Thyroid gland (tissue), 4 donors: ENCODE measurements at regions not wholly inside any gene's neighbourhood (a gene's known extent, or its start where the extent isn't known, plus 50 kb on each side); places are given as distances from the start of the nearest gene placed in this dataset.
A peak's percentile ranks its signal among the peaks of the same experiment; 100 is the strongest.

ENCODE experiments used
- DNase-seq, 2 donors: peaks; one replicate each; pipeline ENCODE4 v3.0.0-alpha.2; 2019
- H3K27ac ChIP-seq, 3 donors: fragments of 200-600 bp; sonication (generic); 1 replicate in 2 of 3; 2 replicates in 1 of 3; pipeline ENCODE4 v1.5.1; 2016 to 2019; ENCODE audit warnings: mild to moderate bottlenecking in 1 of 3, moderate library complexity in 1 of 3
- H3K27me3 ChIP-seq: fragments of 200-600 bp; sonication (generic); one replicate; pipeline ENCODE4 v1.5.1; 2019
- H3K36me3 ChIP-seq, 2 donors: fragments of 200-600 bp; sonication (generic); one replicate each; pipeline ENCODE4 v1.5.1; 2016 to 2019
- H3K4me1 ChIP-seq, 2 donors: fragments of 200-600 bp; sonication (generic); one replicate each; pipeline ENCODE4 v1.5.1; 2017 to 2019
- H3K4me3 ChIP-seq, 3 donors: fragments of 200-600 bp; sonication (generic); replicated peaks in 1 of 3; 1 replicate in 2 of 3; 2 replicates in 1 of 3; pipeline ENCODE4 v1.5.1; 2016; ENCODE audit warnings: mild to moderate bottlenecking in 1 of 3
- H3K9me3 ChIP-seq: fragments of 200-600 bp; sonication (generic); one replicate; pipeline ENCODE4 v1.5.1; 2017
- POLR2A ChIP-seq, 2 donors: fragments of 450-650 bp; IDR thresholded peaks; one replicate each; pipeline ENCODE4 v1.6.1; 2017; ENCODE audit warnings: antibody characterized with exemption in 2 of 2, mild to moderate bottlenecking in 2 of 2, moderate library complexity in 1 of 2
- WGBS, 2 donors: methylation state at CpG; one replicate each; pipeline ENCODE4 v1.1.5; 2017; 5-methylcytosine and 5-hydroxymethylcytosine counted together
- intact Hi-C: fragments of 100-400 bp; cut with DNase I; formaldehyde crosslinking; loops from one replicate; pipeline ENCODE4 v1.15.1; 2023
- TF ChIP-seq, protein P1 (sequence below), 6 experiments: fragments of 200-600 bp in 3 of 6; fragments of 450-650 bp in 3 of 6; sonication (generic) in 3 of 6; IDR thresholded peaks; one replicate each; pipeline ENCODE4 v1.5.1; 2016 to 2019; ENCODE audit warnings: antibody characterized with exemption in 6 of 6, mild to moderate bottlenecking in 2 of 6, inconsistent platforms in 1 of 6, moderate library complexity in 1 of 6

DNA sequence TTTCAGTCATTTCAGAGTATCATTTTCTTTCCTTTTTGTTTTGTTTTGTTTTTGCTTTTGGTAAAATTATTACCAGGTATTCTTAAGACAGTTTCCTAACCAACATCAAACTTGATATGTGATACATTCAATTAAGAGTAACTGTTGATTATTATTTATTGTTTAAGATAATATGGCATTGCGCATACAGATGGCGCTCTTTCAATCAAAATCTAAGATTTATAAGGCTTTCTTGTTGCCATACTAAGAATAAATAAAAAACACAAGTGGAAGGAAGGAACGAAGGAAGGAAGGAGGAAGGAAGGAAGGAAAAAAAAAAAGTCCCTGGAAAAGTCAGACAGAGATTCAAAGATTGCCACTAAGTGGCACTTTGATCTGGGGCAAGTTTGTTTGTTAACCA is 1308.7 kb upstream of the FAM98A start:
- Histone ChIP-seq H3K9me3 (no peaks in the 10 kb centered on the region), H3K27ac (no peak overlapping the region), H3K36me3 (no peaks in the 10 kb centered on the region), H3K4me1 (no peaks in the 10 kb centered on the region), H3K27me3 (no peaks in the 10 kb centered on the region), H3K4me3 (no peak overlapping the region)
- no peak for TF ChIP-seq POLR2A (IDR thresholded peaks at IDR 0.05)
- TF ChIP-seq, protein P1, sequence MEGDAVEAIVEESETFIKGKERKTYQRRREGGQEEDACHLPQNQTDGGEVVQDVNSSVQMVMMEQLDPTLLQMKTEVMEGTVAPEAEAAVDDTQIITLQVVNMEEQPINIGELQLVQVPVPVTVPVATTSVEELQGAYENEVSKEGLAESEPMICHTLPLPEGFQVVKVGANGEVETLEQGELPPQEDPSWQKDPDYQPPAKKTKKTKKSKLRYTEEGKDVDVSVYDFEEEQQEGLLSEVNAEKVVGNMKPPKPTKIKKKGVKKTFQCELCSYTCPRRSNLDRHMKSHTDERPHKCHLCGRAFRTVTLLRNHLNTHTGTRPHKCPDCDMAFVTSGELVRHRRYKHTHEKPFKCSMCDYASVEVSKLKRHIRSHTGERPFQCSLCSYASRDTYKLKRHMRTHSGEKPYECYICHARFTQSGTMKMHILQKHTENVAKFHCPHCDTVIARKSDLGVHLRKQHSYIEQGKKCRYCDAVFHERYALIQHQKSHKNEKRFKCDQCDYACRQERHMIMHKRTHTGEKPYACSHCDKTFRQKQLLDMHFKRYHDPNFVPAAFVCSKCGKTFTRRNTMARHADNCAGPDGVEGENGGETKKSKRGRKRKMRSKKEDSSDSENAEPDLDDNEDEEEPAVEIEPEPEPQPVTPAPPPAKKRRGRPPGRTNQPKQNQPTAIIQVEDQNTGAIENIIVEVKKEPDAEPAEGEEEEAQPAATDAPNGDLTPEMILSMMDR (IDR thresholded peaks at IDR 0.05), result no peak
- 90 to 92% methylated on average over 3 of the region's 3 CpGs for WGBS, 2 donors
- intact Hi-C loops, result no loop called here
- DNase-seq, result no peak

DNA sequence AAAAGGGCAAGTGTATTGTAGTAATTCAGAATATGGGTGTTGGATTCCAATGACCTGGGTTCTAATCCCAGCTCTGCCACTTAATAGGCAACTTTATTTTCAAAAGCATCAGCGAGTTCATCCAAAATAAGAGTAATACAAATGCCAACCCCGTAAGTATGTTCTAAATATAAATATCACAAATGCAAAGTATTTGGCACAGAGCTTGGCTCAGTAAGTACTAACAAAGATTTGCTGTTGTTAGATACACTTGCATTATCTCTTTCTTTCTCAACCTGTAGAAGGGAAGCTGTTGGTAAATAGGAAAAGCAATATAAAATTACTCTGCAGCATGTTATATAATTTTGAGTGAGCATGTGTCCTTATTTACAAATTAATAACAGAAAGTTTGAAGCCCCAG is 1302.6 kb upstream of the FAM98A start:
- Histone ChIP-seq H3K27me3 (no peaks in the 10 kb centered on the region), H3K4me1 (no peaks in the 10 kb centered on the region), H3K4me3 (no peak overlapping the region), H3K27ac (no peak overlapping the region), H3K36me3 (no peaks in the 10 kb centered on the region), H3K9me3 (no peaks in the 10 kb centered on the region)
- WGBS, 2 donors, result 92% methylated on average over 2 of the region's 2 CpGs
- TF ChIP-seq, protein P1 (IDR thresholded peaks at IDR 0.05), result no peak
- TF ChIP-seq POLR2A (IDR thresholded peaks at IDR 0.05), result no peak
- DNase-seq, result no peak
- intact Hi-C loops, result no loop called here

DNA sequence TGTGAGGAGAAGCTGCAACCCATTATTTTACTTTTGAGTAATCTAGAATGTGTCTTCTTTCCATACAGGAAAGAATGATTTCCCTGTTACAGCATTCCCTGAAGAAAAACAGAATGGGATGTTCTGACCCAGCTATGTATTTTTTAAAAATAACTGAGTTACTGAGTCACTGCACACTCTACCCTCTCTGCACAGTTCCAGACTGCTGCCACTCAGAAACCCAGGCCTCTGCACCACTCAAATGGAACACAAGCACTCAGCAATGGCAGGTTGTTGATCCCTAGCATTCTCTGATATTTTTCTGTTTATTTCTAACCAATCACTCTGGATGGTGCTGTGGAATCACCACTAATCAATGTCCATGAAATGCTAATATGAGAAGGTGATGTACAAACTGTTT is 1300.0 kb upstream of the FAM98A start:
- Histone ChIP-seq H3K9me3 (no peaks in the 10 kb centered on the region), H3K36me3 (no peaks in the 10 kb centered on the region), H3K4me3 (no peak overlapping the region), H3K4me1 (no peaks in the 10 kb centered on the region), H3K27me3 (no peaks in the 10 kb centered on the region), H3K27ac (no peak overlapping the region)
- peak; percentile 9 to 24 for DNase-seq
- intact Hi-C loops, result no loop called here
- TF ChIP-seq POLR2A (IDR thresholded peaks at IDR 0.05), result no peak
- TF ChIP-seq, protein P1 (IDR thresholded peaks at IDR 0.05), result no peak

DNA sequence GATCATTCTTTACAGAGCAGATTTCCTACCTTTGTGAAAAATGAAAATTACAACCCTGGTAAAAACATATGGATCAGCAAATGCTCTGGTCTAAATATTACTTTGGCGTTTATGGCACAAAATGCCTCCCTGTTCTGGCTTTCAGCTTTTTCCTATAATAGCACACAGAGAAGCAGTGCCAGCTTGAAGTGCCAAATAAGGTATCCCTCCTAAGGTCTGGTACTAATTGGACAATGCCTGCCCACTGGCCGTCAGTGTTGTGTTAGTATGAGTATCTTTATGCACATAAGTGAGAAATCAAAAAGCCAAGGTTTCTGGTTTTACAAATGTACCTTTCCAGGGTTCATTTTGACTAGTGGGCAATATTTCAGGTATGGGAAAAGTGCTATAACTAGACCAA is 1293.7 kb upstream of the FAM98A start:
- TF ChIP-seq, protein P1 (IDR thresholded peaks at IDR 0.05), result no peak
- TF ChIP-seq POLR2A (IDR thresholded peaks at IDR 0.05), result no peak
- Histone ChIP-seq H3K9me3 (no peaks in the 10 kb centered on the region), H3K27ac (no peak overlapping the region), H3K27me3 (no peaks in the 10 kb centered on the region), H3K4me3 (no peak overlapping the region), H3K4me1 (no peaks in the 10 kb centered on the region), H3K36me3 (no peaks in the 10 kb centered on the region)
- 63 to 84% methylated on average over 2 of the region's 2 CpGs for WGBS, 2 donors
- no peak for DNase-seq
- intact Hi-C loops, result no loop called here

DNA sequence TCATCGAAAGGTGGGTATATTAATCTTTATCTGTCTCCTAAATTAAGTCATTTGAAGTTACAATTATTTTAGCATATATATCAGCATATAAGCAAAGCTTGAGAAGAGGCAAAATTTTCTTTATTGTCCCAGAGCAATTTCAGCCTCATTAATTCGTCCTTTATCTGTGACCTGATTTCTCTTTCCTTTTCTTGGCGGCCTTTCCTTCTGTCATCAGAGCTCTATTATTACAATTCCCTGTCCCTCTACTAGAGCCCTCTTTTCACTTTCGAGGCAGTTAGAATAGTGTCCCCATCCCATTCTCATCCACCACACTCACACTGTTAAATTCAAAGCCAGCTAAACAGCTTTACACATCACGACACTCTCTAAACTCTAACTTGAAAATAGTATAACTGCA is 1293.2 kb upstream of the FAM98A start:
- WGBS, 2 donors, result 88% methylated on average over 5 of the region's 5 CpGs
- DNase-seq, result no peak
- no peaks in the 10 kb centered on the region for H3K9me3 ChIP-seq
- H3K27ac ChIP-seq, result no peak overlapping the region
- intact Hi-C loops, result no loop called here
- no peak overlapping the region for H3K4me3 ChIP-seq
- TF ChIP-seq POLR2A (IDR thresholded peaks at IDR 0.05), result no peak
- TF ChIP-seq, protein P1 (IDR thresholded peaks at IDR 0.05), result no peak
- H3K4me1 ChIP-seq, result no peaks in the 10 kb centered on the region
- H3K27me3 ChIP-seq, result no peaks in the 10 kb centered on the region
- no peaks in the 10 kb centered on the region for H3K36me3 ChIP-seq
